SK-N-SH treated with all-trans-retinoic acid at 6 μM for 48 hours (cell line): ENCODE measurements at regions not wholly inside any gene's neighbourhood (a gene's known extent, or its start where the extent isn't known, plus 50 kb on each side); places are given as distances from the start of the nearest gene placed in this dataset.

Experiments used
- ATAC-seq: fragments of 200-7000 bp; cut with Tn5 transposase; 3 replicates; pipeline ENCODE4 v1.9.1; 2020; ENCODE audit warnings: mild to moderate bottlenecking, moderate library complexity
- ARNTL ChIP-seq: fragments of 450-650 bp; formaldehyde crosslinking; IDR thresholded peaks from 2 replicates; pipeline ENCODE4 v1.5.0; 2020; ENCODE audit warnings: low read depth, mild to moderate bottlenecking, moderate library complexity, borderline replicate concordance
- BACH2 ChIP-seq: fragments of 250-450 bp; sonication (Bioruptor Pico); IDR thresholded peaks from 2 replicates; pipeline ENCODE4 v1.9.0; 2021; ENCODE audit warnings: mild to moderate bottlenecking, borderline replicate concordance
- CSDC2 ChIP-seq: fragments of 250-450 bp; sonication (Bioruptor Pico); IDR thresholded peaks from 2 replicates; pipeline ENCODE4 v1.5.0; 2020; ENCODE audit warnings: mild to moderate bottlenecking, moderate library complexity
- ESRRG ChIP-seq: fragments of 250-450 bp; sonication (Bioruptor Pico); IDR thresholded peaks from 2 replicates; pipeline ENCODE4 v1.6.1; 2021; ENCODE audit warnings: mild to moderate bottlenecking
- GLIS3 ChIP-seq: fragments of 250-450 bp; sonication (Bioruptor Pico); IDR thresholded peaks from 2 replicates; pipeline ENCODE4 v1.5.0; 2020; ENCODE audit warnings: mild to moderate bottlenecking, moderate library complexity
- ISL1 ChIP-seq: fragments of 250-450 bp; sonication (Bioruptor Pico); IDR thresholded peaks from 2 replicates; pipeline ENCODE4 v2.1.2; 2022; ENCODE audit warnings: mild to moderate bottlenecking, moderate library complexity
- OSR1 ChIP-seq: fragments of 250-450 bp; sonication (Bioruptor Pico); IDR thresholded peaks from 2 replicates; pipeline ENCODE4 v1.8.0; 2022; ENCODE audit warnings: moderate library complexity, mild to moderate bottlenecking, inconsistent platforms
- PPARA ChIP-seq: fragments of 250-450 bp; sonication (Bioruptor Pico); IDR thresholded peaks from 2 replicates; pipeline ENCODE4 v1.5.0; 2020; ENCODE audit warnings: mild to moderate bottlenecking, borderline replicate concordance
- RARB ChIP-seq: fragments of 250-450 bp; sonication (Bioruptor Pico); IDR thresholded peaks from 2 replicates; pipeline ENCODE4 v1.8.0; 2021; ENCODE audit warnings: mild to moderate bottlenecking, moderate library complexity
- SNAI2 ChIP-seq: fragments of 250-450 bp; sonication (Bioruptor Pico); IDR thresholded peaks from 2 replicates; pipeline ENCODE4 v1.5.0; 2020; ENCODE audit warnings: mild to moderate bottlenecking, moderate library complexity
- TOX ChIP-seq: fragments of 250-450 bp; sonication (Bioruptor Pico); IDR thresholded peaks from 2 replicates; pipeline ENCODE4 v1.8.0; 2021; ENCODE audit warnings: mild to moderate bottlenecking, moderate library complexity, borderline replicate concordance
- ZC3H10 ChIP-seq: fragments of 250-450 bp; sonication (Bioruptor Pico); IDR thresholded peaks from 2 replicates; pipeline ENCODE4 v1.5.1; 2021; ENCODE audit warnings: mild to moderate bottlenecking, moderate library complexity
- ZFP3 ChIP-seq: fragments of 250-450 bp; sonication (Bioruptor Pico); IDR thresholded peaks from 2 replicates; pipeline ENCODE4 v1.5.0; 2020; ENCODE audit warnings: mild to moderate bottlenecking, moderate library complexity
- ZFP30 ChIP-seq: fragments of 450-650 bp; formaldehyde crosslinking; IDR thresholded peaks from 2 replicates; pipeline ENCODE4 v1.5.0; 2022; ENCODE audit warnings: mild to moderate bottlenecking, moderate library complexity
- ZNF565 ChIP-seq: fragments of 450-650 bp; formaldehyde crosslinking; conservative IDR thresholded peaks from 2 replicates; pipeline ENCODE4 v1.5.0; 2020; ENCODE audit warnings: low read depth, mild to moderate bottlenecking, moderate library complexity
- ZNF8 ChIP-seq: fragments of 450-650 bp; formaldehyde crosslinking; IDR thresholded peaks from 2 replicates; pipeline ENCODE4 v1.5.0; 2020; ENCODE audit warnings: mild to moderate bottlenecking, moderate library complexity
- TF ChIP-seq, protein P1 (sequence below): fragments of 250-450 bp; sonication (Bioruptor Pico); IDR thresholded peaks from 2 replicates; pipeline ENCODE4 v1.5.1; 2020; ENCODE audit warnings: low read depth, mild to moderate bottlenecking, moderate library complexity
- TF ChIP-seq, protein P2 (sequence below): fragments of 250-450 bp; sonication (Bioruptor Pico); IDR thresholded peaks from 2 replicates; pipeline ENCODE4 v1.5.0; 2020; ENCODE audit warnings: mild to moderate bottlenecking, moderate library complexity
- TF ChIP-seq, protein P3 (sequence below): fragments of 250-450 bp; sonication (Bioruptor Pico); IDR thresholded peaks from 2 replicates; pipeline ENCODE4 v1.8.0; 2020; ENCODE audit warnings: mild to moderate bottlenecking, moderate library complexity, borderline replicate concordance

DNA sequence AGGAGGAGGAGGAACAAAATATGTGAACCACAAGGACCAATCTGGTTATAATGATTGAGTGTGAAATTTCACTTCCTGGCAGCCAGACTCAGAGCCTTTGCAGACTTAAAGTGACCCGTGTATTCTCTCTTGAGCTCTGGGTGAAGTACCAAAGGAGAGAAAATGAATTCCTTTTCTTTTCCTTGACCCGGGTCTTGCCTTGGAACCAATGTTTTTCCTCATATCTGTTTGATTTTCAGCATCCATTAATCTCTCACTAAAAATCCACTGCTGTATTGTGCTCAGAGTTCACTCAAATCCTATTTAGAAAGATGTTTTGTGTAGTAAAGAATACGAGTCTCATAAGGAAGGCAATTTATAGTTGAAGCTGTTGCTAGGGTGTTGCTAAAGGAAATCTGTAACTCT, 78.3 kb upstream of the C1QTNF7 start:
- TF ChIP-seq ZNF565: no peak
- no peak for TF ChIP-seq ARNTL (CRISPR knock-in tag)
- TF ChIP-seq ISL1 (CRISPR knock-in tag): no peak
- TF ChIP-seq, protein P1, sequence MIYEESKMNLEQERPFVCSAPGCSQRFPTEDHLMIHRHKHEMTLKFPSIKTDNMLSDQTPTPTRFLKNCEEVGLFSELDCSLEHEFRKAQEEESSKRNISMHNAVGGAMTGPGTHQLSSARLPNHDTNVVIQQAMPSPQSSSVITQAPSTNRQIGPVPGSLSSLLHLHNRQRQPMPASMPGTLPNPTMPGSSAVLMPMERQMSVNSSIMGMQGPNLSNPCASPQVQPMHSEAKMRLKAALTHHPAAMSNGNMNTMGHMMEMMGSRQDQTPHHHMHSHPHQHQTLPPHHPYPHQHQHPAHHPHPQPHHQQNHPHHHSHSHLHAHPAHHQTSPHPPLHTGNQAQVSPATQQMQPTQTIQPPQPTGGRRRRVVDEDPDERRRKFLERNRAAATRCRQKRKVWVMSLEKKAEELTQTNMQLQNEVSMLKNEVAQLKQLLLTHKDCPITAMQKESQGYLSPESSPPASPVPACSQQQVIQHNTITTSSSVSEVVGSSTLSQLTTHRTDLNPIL (CRISPR knock-in tag): no peak
- no peak for TF ChIP-seq SNAI2 (CRISPR knock-in tag)
- TF ChIP-seq CSDC2 (CRISPR knock-in tag): no peak
- TF ChIP-seq ZNF8 (CRISPR knock-in tag): no peak
- no peak for TF ChIP-seq PPARA (CRISPR knock-in tag)
- no peak for TF ChIP-seq TOX
- TF ChIP-seq, all 23 proteins: peak for 0
- peak; percentile 79 for ATAC-seq

DNA sequence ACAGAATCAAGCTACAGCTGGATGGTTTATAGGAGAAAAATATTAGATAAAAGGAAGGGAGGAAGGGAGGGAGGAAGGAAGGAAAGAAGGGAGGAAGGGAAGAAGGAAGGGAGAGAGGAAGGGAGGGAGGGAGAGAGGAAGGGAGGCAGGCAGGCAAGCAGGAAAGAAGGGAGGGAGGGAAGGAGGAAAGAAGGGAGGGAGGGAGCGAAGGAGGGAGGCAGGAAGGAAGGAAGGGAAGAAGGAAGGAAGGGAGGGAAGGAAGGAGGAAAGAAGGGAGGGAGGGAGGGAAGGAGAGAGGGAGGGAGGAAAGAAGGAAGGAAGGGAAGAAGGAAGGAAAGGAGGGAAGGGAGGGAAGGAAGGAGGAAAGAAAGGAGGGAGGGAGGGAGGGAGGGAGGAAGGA, 77.9 kb upstream of the C1QTNF7 start:
- ATAC-seq: no peak
- TF ChIP-seq OSR1 (CRISPR knock-in tag) (no peak), ARNTL (CRISPR knock-in tag) (no peak)

DNA sequence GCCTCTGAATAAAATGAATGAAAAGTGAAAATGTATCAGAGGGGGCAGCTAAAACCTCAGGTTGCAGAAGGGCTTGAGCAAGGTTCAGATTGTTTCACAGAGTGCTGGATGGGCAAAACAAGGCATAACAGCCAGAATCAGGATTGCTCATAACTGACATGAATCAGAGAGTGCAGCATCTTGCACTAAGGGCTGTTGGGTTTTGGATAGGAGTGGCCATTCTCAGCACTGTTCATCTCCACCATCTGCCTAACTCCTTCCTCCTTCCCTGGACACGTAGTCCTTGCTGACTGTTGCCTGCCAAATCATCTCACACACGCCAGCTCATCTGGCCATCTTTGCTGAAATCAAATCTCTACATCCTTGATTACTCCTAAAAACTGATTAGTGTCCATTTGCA, 75.3 kb upstream of the C1QTNF7 start:
- no peak for TF ChIP-seq PPARA (CRISPR knock-in tag)
- no peak for TF ChIP-seq ESRRG (CRISPR knock-in tag)
- TF ChIP-seq BACH2 (CRISPR knock-in tag): no peak
- TF ChIP-seq, protein P1 (CRISPR knock-in tag): no peak
- TF ChIP-seq ZFP30: no peak
- TF ChIP-seq GLIS3 (CRISPR knock-in tag): no peak
- TF ChIP-seq, protein P2, sequence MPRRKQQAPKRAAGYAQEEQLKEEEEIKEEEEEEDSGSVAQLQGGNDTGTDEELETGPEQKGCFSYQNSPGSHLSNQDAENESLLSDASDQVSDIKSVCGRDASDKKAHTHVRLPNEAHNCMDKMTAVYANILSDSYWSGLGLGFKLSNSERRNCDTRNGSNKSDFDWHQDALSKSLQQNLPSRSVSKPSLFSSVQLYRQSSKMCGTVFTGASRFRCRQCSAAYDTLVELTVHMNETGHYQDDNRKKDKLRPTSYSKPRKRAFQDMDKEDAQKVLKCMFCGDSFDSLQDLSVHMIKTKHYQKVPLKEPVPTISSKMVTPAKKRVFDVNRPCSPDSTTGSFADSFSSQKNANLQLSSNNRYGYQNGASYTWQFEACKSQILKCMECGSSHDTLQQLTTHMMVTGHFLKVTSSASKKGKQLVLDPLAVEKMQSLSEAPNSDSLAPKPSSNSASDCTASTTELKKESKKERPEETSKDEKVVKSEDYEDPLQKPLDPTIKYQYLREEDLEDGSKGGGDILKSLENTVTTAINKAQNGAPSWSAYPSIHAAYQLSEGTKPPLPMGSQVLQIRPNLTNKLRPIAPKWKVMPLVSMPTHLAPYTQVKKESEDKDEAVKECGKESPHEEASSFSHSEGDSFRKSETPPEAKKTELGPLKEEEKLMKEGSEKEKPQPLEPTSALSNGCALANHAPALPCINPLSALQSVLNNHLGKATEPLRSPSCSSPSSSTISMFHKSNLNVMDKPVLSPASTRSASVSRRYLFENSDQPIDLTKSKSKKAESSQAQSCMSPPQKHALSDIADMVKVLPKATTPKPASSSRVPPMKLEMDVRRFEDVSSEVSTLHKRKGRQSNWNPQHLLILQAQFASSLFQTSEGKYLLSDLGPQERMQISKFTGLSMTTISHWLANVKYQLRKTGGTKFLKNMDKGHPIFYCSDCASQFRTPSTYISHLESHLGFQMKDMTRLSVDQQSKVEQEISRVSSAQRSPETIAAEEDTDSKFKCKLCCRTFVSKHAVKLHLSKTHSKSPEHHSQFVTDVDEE (CRISPR knock-in tag): peak; percentile 44; the same call in 1 of the 2 replicates
- no peak for TF ChIP-seq ZFP3 (CRISPR knock-in tag)
- TF ChIP-seq ZNF8 (CRISPR knock-in tag): no peak
- 0 out of 3 replicates have a peak, but pooled peaks have one; percentile 26 for ATAC-seq

DNA sequence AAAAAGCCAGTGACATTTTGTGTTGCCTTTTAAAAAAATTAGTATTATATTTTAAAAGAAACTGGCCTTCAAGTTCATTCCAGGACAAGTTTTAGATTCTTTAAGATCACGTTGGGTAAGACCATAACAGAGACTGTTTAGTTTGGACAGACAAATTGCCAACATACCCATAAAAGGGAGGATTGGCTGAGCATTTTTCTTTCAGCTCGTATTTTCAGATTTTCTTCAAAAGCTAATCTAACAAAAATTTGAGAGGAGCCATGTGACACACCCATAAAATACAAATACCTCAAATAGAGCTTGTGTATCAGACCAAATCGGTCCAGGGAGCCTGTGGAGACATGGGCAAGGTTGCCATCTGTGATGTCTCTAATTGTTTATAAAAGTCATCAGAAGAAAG, 74.6 kb upstream of the C1QTNF7 start:
- ATAC-seq: no peak
- no peak for TF ChIP-seq RARB
- no peak for TF ChIP-seq ISL1 (CRISPR knock-in tag)
- TF ChIP-seq OSR1 (CRISPR knock-in tag): no peak
- no peak for TF ChIP-seq ESRRG (CRISPR knock-in tag)
- TF ChIP-seq SNAI2 (CRISPR knock-in tag): no peak
- TF ChIP-seq, protein P3, sequence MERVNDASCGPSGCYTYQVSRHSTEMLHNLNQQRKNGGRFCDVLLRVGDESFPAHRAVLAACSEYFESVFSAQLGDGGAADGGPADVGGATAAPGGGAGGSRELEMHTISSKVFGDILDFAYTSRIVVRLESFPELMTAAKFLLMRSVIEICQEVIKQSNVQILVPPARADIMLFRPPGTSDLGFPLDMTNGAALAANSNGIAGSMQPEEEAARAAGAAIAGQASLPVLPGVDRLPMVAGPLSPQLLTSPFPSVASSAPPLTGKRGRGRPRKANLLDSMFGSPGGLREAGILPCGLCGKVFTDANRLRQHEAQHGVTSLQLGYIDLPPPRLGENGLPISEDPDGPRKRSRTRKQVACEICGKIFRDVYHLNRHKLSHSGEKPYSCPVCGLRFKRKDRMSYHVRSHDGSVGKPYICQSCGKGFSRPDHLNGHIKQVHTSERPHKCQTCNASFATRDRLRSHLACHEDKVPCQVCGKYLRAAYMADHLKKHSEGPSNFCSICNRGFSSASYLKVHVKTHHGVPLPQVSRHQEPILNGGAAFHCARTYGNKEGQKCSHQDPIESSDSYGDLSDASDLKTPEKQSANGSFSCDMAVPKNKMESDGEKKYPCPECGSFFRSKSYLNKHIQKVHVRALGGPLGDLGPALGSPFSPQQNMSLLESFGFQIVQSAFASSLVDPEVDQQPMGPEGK (CRISPR knock-in tag): no peak
- TF ChIP-seq ARNTL (CRISPR knock-in tag): no peak
- TF ChIP-seq TOX: no peak
- no peak for TF ChIP-seq CSDC2 (CRISPR knock-in tag)
- no peak for TF ChIP-seq ZC3H10 (CRISPR knock-in tag)
- no peak for TF ChIP-seq GLIS3 (CRISPR knock-in tag)
- TF ChIP-seq, protein P2 (CRISPR knock-in tag): no peak
